Smooth muscle cell (in vitro differentiated cells): ENCODE measurements at regions not wholly inside any gene's neighbourhood (a gene's known extent, or its start where the extent isn't known, plus 50 kb on each side); places are given as distances from the start of the nearest gene placed in this dataset.

Experiments
- DNase-seq: peaks from one replicate; lab custom pipeline; 2025; ENCODE audit not compliant: unreplicated experiment; lab: John Stamatoyannopoulos, UW
- H2AFZ ChIP-seq: fragments of 200-600 bp; sonication (generic); 2 replicates; pipeline ENCODE4 v1.6.0; 2016; ENCODE audit warnings: antibody characterized with exemption, low read depth, mild to moderate bottlenecking
- H3F3A ChIP-seq: fragments of 200-600 bp; sonication (generic); 2 replicates; pipeline ENCODE4 v1.6.0; 2017; ENCODE audit warnings: antibody characterized with exemption, low read depth
- H3K27ac ChIP-seq: fragments of 200-600 bp; sonication (generic); 2 replicates; pipeline ENCODE4 v1.5.1; 2016; ENCODE audit warnings: low read depth, mild to moderate bottlenecking
- H3K27me3 ChIP-seq: fragments of 200-600 bp; sonication (generic); 2 replicates; pipeline ENCODE4 v1.6.1; 2016; ENCODE audit warnings: low read depth, mild to moderate bottlenecking
- H3K36me3 ChIP-seq: fragments of 200-600 bp; sonication (generic); 2 replicates; pipeline ENCODE4 v1.5.1; 2016; ENCODE audit warnings: low read depth
- H3K4me1 ChIP-seq: fragments of 200-600 bp; sonication (generic); 2 replicates; pipeline ENCODE4 v1.5.1; 2016; ENCODE audit warnings: low read depth
- H3K4me2 ChIP-seq: fragments of 200-600 bp; sonication (generic); 2 replicates; pipeline ENCODE4 v1.6.0; 2016; ENCODE audit warnings: mild to moderate bottlenecking
- H3K4me3 ChIP-seq: fragments of 200-600 bp; sonication (generic); 2 replicates; pipeline ENCODE4 v1.5.1; 2016; ENCODE audit warnings: mild to moderate bottlenecking
- H3K79me2 ChIP-seq: fragments of 200-600 bp; sonication (generic); 2 replicates; pipeline ENCODE4 v1.6.0; 2016; ENCODE audit warnings: low read depth, mild to moderate bottlenecking
- H3K9ac ChIP-seq: fragments of 200-600 bp; sonication (generic); 2 replicates; pipeline ENCODE4 v1.6.0; 2016; ENCODE audit warnings: low read depth
- H3K9me3 ChIP-seq: fragments of 200-600 bp; sonication (generic); replicated peaks from 2 replicates; pipeline ENCODE4 v1.5.1; 2016; ENCODE audit warnings: low read depth
- H4K20me1 ChIP-seq: fragments of 200-600 bp; sonication (generic); 2 replicates; pipeline ENCODE4 v1.6.0; 2016; ENCODE audit warnings: low read depth
- CTCF ChIP-seq: fragments of 200-600 bp; sonication (generic); IDR thresholded peaks from 2 replicates; pipeline ENCODE4 v1.5.1; 2017; ENCODE audit warnings: borderline replicate concordance, mild to moderate bottlenecking, antibody characterized with exemption; ENCODE audit not compliant: insufficient read depth, poor library complexity, severe bottlenecking
- WGBS: methylation state at CpG from one replicate; pipeline ENCODE4 v1.1.7; 2016; ENCODE audit warnings: low lambda C conversion rate; 5-methylcytosine and 5-hydroxymethylcytosine counted together

DNA sequence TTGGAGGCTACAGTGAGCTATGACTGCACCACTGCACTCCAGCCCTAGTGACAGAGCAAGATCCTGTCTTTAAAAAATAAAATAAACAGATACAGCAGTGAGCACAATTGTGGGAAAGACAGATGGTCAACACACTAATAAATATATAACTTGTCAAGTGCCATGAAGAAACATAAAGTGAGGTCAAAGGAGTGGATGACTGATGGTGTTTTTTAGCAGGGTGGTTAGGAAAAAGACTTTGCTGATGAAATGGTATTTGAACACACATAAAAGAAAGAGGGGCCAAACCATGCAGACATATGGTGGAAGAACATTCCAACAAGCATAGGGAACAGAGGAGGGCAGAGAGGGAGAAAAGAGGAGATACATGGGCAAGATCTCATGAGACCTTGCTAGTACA, 392.7 kb upstream of the AUTS2 start:
- Histone ChIP-seq H3K27ac (no peak overlapping the region), H3K36me3 (no peaks in the 10 kb centered on the region), H3K4me1 (no peaks in the 10 kb centered on the region), H3K4me3 (no peak overlapping the region), H3K79me2 (no peaks in the 10 kb centered on the region), H3K9ac (no peak overlapping the region), H4K20me1 (no peaks in the 10 kb centered on the region), H3F3A (no peaks in the 10 kb centered on the region), H2AFZ (no peak overlapping the region), H3K4me2 (no peak overlapping the region), H3K27me3 (peaks cover 9% of the 10 kb centered on the region), H3K9me3 (no peaks in the 10 kb centered on the region)
- TF ChIP-seq CTCF = no peak
- DNase-seq = no peak

- DNase-seq = no peak
- H2AFZ ChIP-seq = no peak overlapping the region
- no peaks in the 10 kb centered on the region for H3F3A ChIP-seq
- no peaks in the 10 kb centered on the region for H3K79me2 ChIP-seq
- H3K4me3 ChIP-seq = no peak overlapping the region
- H4K20me1 ChIP-seq = no peaks in the 10 kb centered on the region
- 94% methylated on average over 6 of the region's 6 CpGs for WGBS
- no peak for TF ChIP-seq CTCF
- no peaks in the 10 kb centered on the region for H3K4me1 ChIP-seq
- no peaks in the 10 kb centered on the region for H3K36me3 ChIP-seq
- no peak overlapping the region for H3K4me2 ChIP-seq
- H3K27me3 ChIP-seq = peaks cover 30% of the 10 kb centered on the region
- no peak overlapping the region for H3K27ac ChIP-seq
- no peaks in the 10 kb centered on the region for H3K9me3 ChIP-seq
- H3K9ac ChIP-seq = no peak overlapping the region
Measured at GRCh38 chr7:69208276-69208675, 390.0 kb upstream of the AUTS2 start.

- Histone ChIP-seq H3F3A (no peaks in the 10 kb centered on the region), H3K27ac (no peak overlapping the region), H3K4me2 (no peak overlapping the region), H2AFZ (no peak overlapping the region), H4K20me1 (no peaks in the 10 kb centered on the region), H3K9me3 (no peaks in the 10 kb centered on the region), H3K79me2 (no peaks in the 10 kb centered on the region), H3K36me3 (no peaks in the 10 kb centered on the region), H3K4me1 (no peaks in the 10 kb centered on the region), H3K9ac (no peak overlapping the region), H3K27me3 (peaks cover 36% of the 10 kb centered on the region), H3K4me3 (no peak overlapping the region)
- WGBS = 97% methylated on average over 6 of the region's 6 CpGs
- DNase-seq = no peak
- no peak for TF ChIP-seq CTCF
Measured at GRCh38 chr7:69208848-69209247, 389.4 kb upstream of the AUTS2 start.

DNA sequence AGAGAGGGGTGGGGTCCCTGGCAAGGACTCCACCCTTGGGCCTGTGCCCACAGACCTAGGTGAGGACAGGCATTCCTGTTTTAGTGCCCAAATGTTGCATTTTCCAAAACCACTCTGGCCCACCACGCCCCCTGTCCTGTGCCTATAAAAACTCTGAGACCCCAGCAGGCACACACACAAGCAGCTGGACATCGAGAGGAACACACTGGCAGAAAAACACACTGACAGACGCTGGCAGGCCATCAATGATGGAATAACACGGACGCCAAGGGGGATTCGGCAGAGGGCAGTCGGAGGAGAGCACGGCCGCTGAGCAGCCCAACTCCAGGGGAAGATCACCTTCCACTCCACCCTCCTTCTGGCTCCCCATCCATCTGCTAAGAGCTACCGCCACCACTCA, 386.9 kb upstream of the AUTS2 start:
- no peak for DNase-seq
- Histone ChIP-seq H3K4me2 (no peak overlapping the region), H3K36me3 (no peaks in the 10 kb centered on the region), H3K27me3 (peaks cover 49% of the 10 kb centered on the region), H3K4me3 (no peak overlapping the region), H4K20me1 (no peaks in the 10 kb centered on the region), H3K9me3 (no peaks in the 10 kb centered on the region), H3K4me1 (no peaks in the 10 kb centered on the region), H3K79me2 (no peaks in the 10 kb centered on the region), H3F3A (no peaks in the 10 kb centered on the region), H2AFZ (no peak overlapping the region), H3K27ac (no peak overlapping the region), H3K9ac (no peak overlapping the region)
- TF ChIP-seq CTCF = no peak
- WGBS = 73% methylated on average over 10 of the region's 10 CpGs
